HEK293 (cell line): ENCODE measurements at regions not wholly inside any gene's neighbourhood (a gene's known extent, or its start where the extent isn't known, plus 50 kb on each side); places are given as distances from the start of the nearest gene placed in this dataset.

Source experiments
- CTCF ChIA-PET: fragments of 350-600 bp; formaldehyde crosslinking; extraction: SDS; loops from one replicate; lab custom pipeline; 2021; ENCODE audit warnings: antibody characterized with exemption; lab: Yijun Ruan, JAX
- POLR2A ChIA-PET: fragments of 300-600 bp; formaldehyde crosslinking; extraction: SDS; loops from one replicate; lab custom pipeline; 2020; ENCODE audit warnings: antibody characterized with exemption, inconsistent platforms; lab: Yijun Ruan, JAX
- H3K27ac ChIP-seq: fragments of 200-500 bp; sonication (Bioruptor generic); 2 replicates; pipeline ENCODE4 v1.5.1; 2014; ENCODE audit warnings: low read depth, low read length, control low read depth, inconsistent platforms; ENCODE audit errors: extremely low read depth
- H3K36me3 ChIP-seq, 2 experiments: fragments of 200-500 bp in 1 of 2; sonication (Bioruptor generic) in 1 of 2; 1 replicate in 1 of 2; 2 replicates in 1 of 2; pipeline ENCODE4 v1.5.1; 2014 to 2017; ENCODE audit warnings: inconsistent platforms in 2 of 2, low read length in 2 of 2; ENCODE audit not compliant: control insufficient read depth in 2 of 2, insufficient read depth in 1 of 2
- H3K4me1 ChIP-seq: fragments of 200-500 bp; sonication (Bioruptor generic); 2 replicates; pipeline ENCODE4 v1.5.1; 2014; ENCODE audit warnings: mild to moderate bottlenecking, low read length, inconsistent platforms; ENCODE audit not compliant: control insufficient read depth, insufficient read depth
- H3K4me3 ChIP-seq: 2 replicates; pipeline ENCODE4 v1.5.1; 2011; ENCODE audit warnings: low read depth, mild to moderate bottlenecking, control low read depth, low read length, moderate library complexity
- H3K9me3 ChIP-seq: fragments of 200-500 bp; sonication (Bioruptor generic); 2 replicates; pipeline ENCODE4 v1.5.1; 2014; ENCODE audit warnings: low read depth, low read length, inconsistent platforms; ENCODE audit not compliant: control insufficient read depth, insufficient read depth
- GLI2 ChIP-seq: fragments of 450-650 bp; formaldehyde crosslinking; IDR thresholded peaks from 2 replicates; pipeline ENCODE4; 2017; ENCODE audit warnings: missing biosample characterization, missing genetic modification characterization, low read depth, borderline replicate concordance
- HOXA7 ChIP-seq: sonication (generic); formaldehyde crosslinking; IDR thresholded peaks from 2 replicates; pipeline ENCODE4 v1.8.1; 2022; ENCODE audit warnings: missing genetic modification reagents, borderline replicate concordance
- KLF10 ChIP-seq: fragments of 450-650 bp; IDR thresholded peaks from 2 replicates; pipeline ENCODE4 v1.5.1; 2018; ENCODE audit warnings: missing biosample characterization, mild to moderate bottlenecking, missing genetic modification characterization
- MZF1 ChIP-seq: fragments of 450-650 bp; formaldehyde crosslinking; IDR thresholded peaks from 2 replicates; pipeline ENCODE4 v1.5.1; 2017; ENCODE audit warnings: missing biosample characterization, missing genetic modification characterization, borderline replicate concordance
- SCRT1 ChIP-seq: fragments of 450-650 bp; formaldehyde crosslinking; IDR thresholded peaks from 2 replicates; pipeline ENCODE4 v1.5.1; 2016; ENCODE audit warnings: missing biosample characterization, missing genetic modification characterization, borderline replicate concordance
- YY1 ChIP-seq: fragments of 450-650 bp; formaldehyde crosslinking; IDR thresholded peaks from 2 replicates; pipeline ENCODE4 v1.5.1; 2018; ENCODE audit warnings: missing biosample characterization, missing genetic modification characterization
- ZNF140 ChIP-seq: fragments of 450-650 bp; formaldehyde crosslinking; IDR thresholded peaks from 2 replicates; pipeline ENCODE4 v1.5.1; 2016; ENCODE audit warnings: missing biosample characterization, missing genetic modification characterization
- ZNF157 ChIP-seq: fragments of 450-650 bp; formaldehyde crosslinking; IDR thresholded peaks from 2 replicates; pipeline ENCODE4 v1.5.1; 2016; ENCODE audit warnings: missing biosample characterization, missing genetic modification characterization
- ZNF174 ChIP-seq: fragments of 450-650 bp; formaldehyde crosslinking; IDR thresholded peaks from 2 replicates; pipeline ENCODE4 v1.5.0; 2017; ENCODE audit warnings: missing biosample characterization, mild to moderate bottlenecking, missing genetic modification characterization
- ZNF19 ChIP-seq: fragments of 450-650 bp; formaldehyde crosslinking; IDR thresholded peaks from 2 replicates; pipeline ENCODE4; 2016; ENCODE audit warnings: missing biosample characterization, missing genetic modification characterization, low read depth
- ZNF2 ChIP-seq: fragments of 450-650 bp; formaldehyde crosslinking; IDR thresholded peaks from 2 replicates; pipeline ENCODE4 v1.5.1; 2016; ENCODE audit warnings: missing biosample characterization, missing genetic modification characterization
- ZNF223 ChIP-seq: fragments of 450-650 bp; formaldehyde crosslinking; IDR thresholded peaks from 2 replicates; pipeline ENCODE4 v1.5.1; 2016; ENCODE audit warnings: missing biosample characterization, missing genetic modification characterization
- ZNF266 ChIP-seq: fragments of 450-650 bp; formaldehyde crosslinking; IDR thresholded peaks from 2 replicates; pipeline ENCODE4 v1.5.1; 2016; ENCODE audit warnings: missing biosample characterization, missing genetic modification characterization, low read depth
- ZNF292 ChIP-seq: fragments of 450-650 bp; formaldehyde crosslinking; IDR thresholded peaks from 2 replicates; pipeline ENCODE4 v1.5.1; 2016; ENCODE audit warnings: low read depth, missing biosample characterization, missing genetic modification characterization, borderline replicate concordance
- ZNF302 ChIP-seq: fragments of 450-650 bp; formaldehyde crosslinking; IDR thresholded peaks from 2 replicates; pipeline ENCODE4 v1.5.1; 2016; ENCODE audit warnings: missing biosample characterization, missing genetic modification characterization, low read depth
- ZNF341 ChIP-seq: fragments of 450-650 bp; formaldehyde crosslinking; IDR thresholded peaks from 2 replicates; pipeline ENCODE4; 2016; ENCODE audit warnings: low read depth, missing biosample characterization, missing genetic modification characterization
- ZNF350 ChIP-seq: fragments of 450-650 bp; formaldehyde crosslinking; IDR thresholded peaks from 2 replicates; pipeline ENCODE4 v1.5.0; 2017; ENCODE audit warnings: missing biosample characterization, mild to moderate bottlenecking, missing genetic modification characterization
- ZNF510 ChIP-seq: fragments of 450-650 bp; formaldehyde crosslinking; IDR thresholded peaks from 2 replicates; pipeline ENCODE4 v1.5.1; 2018; ENCODE audit warnings: mild to moderate bottlenecking, missing genetic modification characterization, missing biosample characterization; ENCODE audit not compliant: insufficient replicate concordance
- ZNF571 ChIP-seq: fragments of 450-650 bp; formaldehyde crosslinking; IDR thresholded peaks from 2 replicates; pipeline ENCODE4 v1.5.0; 2017; ENCODE audit warnings: missing biosample characterization, missing genetic modification characterization
- ZNF747 ChIP-seq: fragments of 450-650 bp; formaldehyde crosslinking; IDR thresholded peaks from 2 replicates; pipeline ENCODE4 v1.5.1; 2016; ENCODE audit warnings: missing biosample characterization, missing genetic modification characterization
- ZNF777 ChIP-seq: fragments of 450-650 bp; formaldehyde crosslinking; IDR thresholded peaks from 2 replicates; pipeline ENCODE4 v1.5.1; 2017; ENCODE audit warnings: missing biosample characterization, missing genetic modification characterization, borderline replicate concordance
- ZSCAN23 ChIP-seq: fragments of 450-650 bp; formaldehyde crosslinking; IDR thresholded peaks from 2 replicates; pipeline ENCODE4 v1.5.1; 2016; ENCODE audit warnings: missing biosample characterization, missing genetic modification characterization
- ZXDB ChIP-seq: fragments of 450-650 bp; formaldehyde crosslinking; IDR thresholded peaks from 2 replicates; pipeline ENCODE4 v1.5.1; 2016; ENCODE audit warnings: missing biosample characterization, missing genetic modification characterization
- TF ChIP-seq, protein P1 (sequence below): fragments of 450-650 bp; formaldehyde crosslinking; IDR thresholded peaks from 2 replicates; pipeline ENCODE4 v1.5.0; 2017; ENCODE audit warnings: missing biosample characterization, missing genetic modification characterization, borderline replicate concordance
- TF ChIP-seq, protein P2 (sequence below): fragments of 450-650 bp; IDR thresholded peaks from 2 replicates; pipeline ENCODE4 v1.5.1; 2018; ENCODE audit warnings: missing biosample characterization, mild to moderate bottlenecking, missing genetic modification characterization
- TF ChIP-seq, protein P3 (sequence below): fragments of 450-650 bp; formaldehyde crosslinking; conservative IDR thresholded peaks from 2 replicates; pipeline ENCODE4 v1.5.1; 2016; ENCODE audit warnings: low read depth, missing biosample characterization, missing genetic modification characterization
- TF ChIP-seq, protein P4 (sequence below): fragments of 450-650 bp; formaldehyde crosslinking; IDR thresholded peaks from 2 replicates; pipeline ENCODE4 v1.5.1; 2016; ENCODE audit warnings: missing biosample characterization, missing genetic modification characterization

DNA sequence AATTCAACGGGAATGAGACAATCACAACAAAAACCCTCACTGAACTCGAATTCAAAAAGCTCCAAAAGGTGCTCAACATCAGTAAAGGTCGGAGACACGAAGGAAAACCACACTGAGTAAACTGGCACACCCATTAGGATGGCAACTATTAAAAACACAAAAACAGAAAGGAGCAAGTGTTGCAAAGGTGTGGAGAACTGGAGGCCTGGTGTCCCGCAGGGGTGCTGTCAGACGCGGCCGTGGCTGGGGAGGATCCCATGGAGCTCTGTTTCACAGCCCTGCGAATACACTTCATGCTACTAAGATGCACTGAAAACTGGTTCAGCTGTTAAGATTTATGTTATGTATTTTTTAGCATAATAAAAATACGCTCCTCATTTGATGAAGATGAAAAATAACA lies 730.6 kb downstream of the GALR1 start:
- POLR2A ChIA-PET, result no interaction called here

DNA sequence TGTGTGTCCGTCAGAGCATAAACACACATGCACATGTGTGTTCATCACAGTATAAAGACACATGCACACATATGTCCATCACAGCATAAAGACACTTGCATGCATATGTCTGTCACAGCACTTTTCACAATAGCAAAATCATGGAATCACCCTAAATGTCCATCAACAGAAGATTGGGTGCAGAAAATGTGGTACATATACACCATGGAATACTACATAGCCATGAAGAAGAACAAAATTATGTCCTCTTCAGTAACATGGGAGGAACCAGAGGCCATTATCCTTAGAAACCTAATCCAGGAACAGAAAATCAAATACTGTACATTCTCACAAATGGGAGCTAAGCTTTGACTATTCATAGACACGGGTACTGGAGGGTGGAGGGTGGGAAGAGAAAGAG lies 732.2 kb downstream of the GALR1 start:
- POLR2A ChIA-PET, result no interaction called here
- no peak overlapping the region for H3K27ac ChIP-seq
- no peaks in the 10 kb centered on the region for H3K9me3 ChIP-seq
- CTCF ChIA-PET, result interaction anchor here (0.6 kb wide), 1 partner anchor 809 kb away, joined by 3 read pairs; no protein-coding TSS in a partner anchor
- no peak overlapping the region for H3K4me3 ChIP-seq
- TF ChIP-seq HOXA7 (CRISPR knock-in tag), result no peak
- no peak for TF ChIP-seq MZF1 (tag by site-specific recombination)
- no peak for TF ChIP-seq ZNF157
- no peak for TF ChIP-seq ZNF266 (tag by site-specific recombination)
- no peak for TF ChIP-seq SCRT1 (tag by site-specific recombination)
- no peak for TF ChIP-seq YY1 (tag by site-specific recombination)
- TF ChIP-seq, protein P1, sequence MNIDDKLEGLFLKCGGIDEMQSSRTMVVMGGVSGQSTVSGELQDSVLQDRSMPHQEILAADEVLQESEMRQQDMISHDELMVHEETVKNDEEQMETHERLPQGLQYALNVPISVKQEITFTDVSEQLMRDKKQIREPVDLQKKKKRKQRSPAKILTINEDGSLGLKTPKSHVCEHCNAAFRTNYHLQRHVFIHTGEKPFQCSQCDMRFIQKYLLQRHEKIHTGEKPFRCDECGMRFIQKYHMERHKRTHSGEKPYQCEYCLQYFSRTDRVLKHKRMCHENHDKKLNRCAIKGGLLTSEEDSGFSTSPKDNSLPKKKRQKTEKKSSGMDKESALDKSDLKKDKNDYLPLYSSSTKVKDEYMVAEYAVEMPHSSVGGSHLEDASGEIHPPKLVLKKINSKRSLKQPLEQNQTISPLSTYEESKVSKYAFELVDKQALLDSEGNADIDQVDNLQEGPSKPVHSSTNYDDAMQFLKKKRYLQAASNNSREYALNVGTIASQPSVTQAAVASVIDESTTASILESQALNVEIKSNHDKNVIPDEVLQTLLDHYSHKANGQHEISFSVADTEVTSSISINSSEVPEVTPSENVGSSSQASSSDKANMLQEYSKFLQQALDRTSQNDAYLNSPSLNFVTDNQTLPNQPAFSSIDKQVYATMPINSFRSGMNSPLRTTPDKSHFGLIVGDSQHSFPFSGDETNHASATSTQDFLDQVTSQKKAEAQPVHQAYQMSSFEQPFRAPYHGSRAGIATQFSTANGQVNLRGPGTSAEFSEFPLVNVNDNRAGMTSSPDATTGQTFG (tag by site-specific recombination), result no peak
- no peak for TF ChIP-seq ZNF350 (tag by site-specific recombination)
- TF ChIP-seq, protein P2, sequence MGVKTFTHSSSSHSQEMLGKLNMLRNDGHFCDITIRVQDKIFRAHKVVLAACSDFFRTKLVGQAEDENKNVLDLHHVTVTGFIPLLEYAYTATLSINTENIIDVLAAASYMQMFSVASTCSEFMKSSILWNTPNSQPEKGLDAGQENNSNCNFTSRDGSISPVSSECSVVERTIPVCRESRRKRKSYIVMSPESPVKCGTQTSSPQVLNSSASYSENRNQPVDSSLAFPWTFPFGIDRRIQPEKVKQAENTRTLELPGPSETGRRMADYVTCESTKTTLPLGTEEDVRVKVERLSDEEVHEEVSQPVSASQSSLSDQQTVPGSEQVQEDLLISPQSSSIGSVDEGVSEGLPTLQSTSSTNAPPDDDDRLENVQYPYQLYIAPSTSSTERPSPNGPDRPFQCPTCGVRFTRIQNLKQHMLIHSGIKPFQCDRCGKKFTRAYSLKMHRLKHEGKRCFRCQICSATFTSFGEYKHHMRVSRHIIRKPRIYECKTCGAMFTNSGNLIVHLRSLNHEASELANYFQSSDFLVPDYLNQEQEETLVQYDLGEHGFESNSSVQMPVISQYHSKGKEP, result no peak
- H3K36me3 ChIP-seq, result no peaks in the 10 kb centered on the region
- H3K4me1 ChIP-seq, result no peaks in the 10 kb centered on the region

More for the DNA sequence above, 730.6 kb downstream of the GALR1 start:
- CTCF ChIA-PET, result no interaction called here
- TF ChIP-seq GLI2 (tag by site-specific recombination) (no peak), ZNF140 (tag by site-specific recombination) (no peak), ZNF747 (tag by site-specific recombination) (no peak), ZNF341 (tag by site-specific recombination) (no peak), ZNF174 (tag by site-specific recombination) (no peak), ZNF510 (tag by site-specific recombination) (no peak), KLF10 (tag by site-specific recombination) (no peak), YY1 (tag by site-specific recombination) (no peak), ZNF19 (tag by site-specific recombination) (no peak), ZNF571 (tag by site-specific recombination) (no peak), ZNF777 (tag by site-specific recombination) (no peak), ZXDB (tag by site-specific recombination) (no peak), ZNF2 (tag by site-specific recombination) (no peak), ZSCAN23 (tag by site-specific recombination) (no peak), ZNF292 (tag by site-specific recombination) (no peak), ZNF302 (no peak), ZNF223 (tag by site-specific recombination) (no peak)
- TF ChIP-seq, protein P3, sequence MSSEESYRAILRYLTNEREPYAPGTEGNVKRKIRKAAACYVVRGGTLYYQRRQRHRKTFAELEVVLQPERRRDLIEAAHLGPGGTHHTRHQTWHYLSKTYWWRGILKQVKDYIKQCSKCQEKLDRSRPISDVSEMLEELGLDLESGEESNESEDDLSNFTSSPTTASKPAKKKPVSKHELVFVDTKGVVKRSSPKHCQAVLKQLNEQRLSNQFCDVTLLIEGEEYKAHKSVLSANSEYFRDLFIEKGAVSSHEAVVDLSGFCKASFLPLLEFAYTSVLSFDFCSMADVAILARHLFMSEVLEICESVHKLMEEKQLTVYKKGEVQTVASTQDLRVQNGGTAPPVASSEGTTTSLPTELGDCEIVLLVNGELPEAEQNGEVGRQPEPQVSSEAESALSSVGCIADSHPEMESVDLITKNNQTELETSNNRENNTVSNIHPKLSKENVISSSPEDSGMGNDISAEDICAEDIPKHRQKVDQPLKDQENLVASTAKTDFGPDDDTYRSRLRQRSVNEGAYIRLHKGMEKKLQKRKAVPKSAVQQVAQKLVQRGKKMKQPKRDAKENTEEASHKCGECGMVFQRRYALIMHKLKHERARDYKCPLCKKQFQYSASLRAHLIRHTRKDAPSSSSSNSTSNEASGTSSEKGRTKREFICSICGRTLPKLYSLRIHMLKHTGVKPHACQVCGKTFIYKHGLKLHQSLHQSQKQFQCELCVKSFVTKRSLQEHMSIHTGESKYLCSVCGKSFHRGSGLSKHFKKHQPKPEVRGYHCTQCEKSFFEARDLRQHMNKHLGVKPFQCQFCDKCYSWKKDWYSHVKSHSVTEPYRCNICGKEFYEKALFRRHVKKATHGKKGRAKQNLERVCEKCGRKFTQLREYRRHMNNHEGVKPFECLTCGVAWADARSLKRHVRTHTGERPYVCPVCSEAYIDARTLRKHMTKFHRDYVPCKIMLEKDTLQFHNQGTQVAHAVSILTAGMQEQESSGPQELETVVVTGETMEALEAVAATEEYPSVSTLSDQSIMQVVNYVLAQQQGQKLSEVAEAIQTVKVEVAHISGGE (tag by site-specific recombination), result no peak
- TF ChIP-seq, protein P4, sequence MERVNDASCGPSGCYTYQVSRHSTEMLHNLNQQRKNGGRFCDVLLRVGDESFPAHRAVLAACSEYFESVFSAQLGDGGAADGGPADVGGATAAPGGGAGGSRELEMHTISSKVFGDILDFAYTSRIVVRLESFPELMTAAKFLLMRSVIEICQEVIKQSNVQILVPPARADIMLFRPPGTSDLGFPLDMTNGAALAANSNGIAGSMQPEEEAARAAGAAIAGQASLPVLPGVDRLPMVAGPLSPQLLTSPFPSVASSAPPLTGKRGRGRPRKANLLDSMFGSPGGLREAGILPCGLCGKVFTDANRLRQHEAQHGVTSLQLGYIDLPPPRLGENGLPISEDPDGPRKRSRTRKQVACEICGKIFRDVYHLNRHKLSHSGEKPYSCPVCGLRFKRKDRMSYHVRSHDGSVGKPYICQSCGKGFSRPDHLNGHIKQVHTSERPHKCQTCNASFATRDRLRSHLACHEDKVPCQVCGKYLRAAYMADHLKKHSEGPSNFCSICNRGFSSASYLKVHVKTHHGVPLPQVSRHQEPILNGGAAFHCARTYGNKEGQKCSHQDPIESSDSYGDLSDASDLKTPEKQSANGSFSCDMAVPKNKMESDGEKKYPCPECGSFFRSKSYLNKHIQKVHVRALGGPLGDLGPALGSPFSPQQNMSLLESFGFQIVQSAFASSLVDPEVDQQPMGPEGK (tag by site-specific recombination), result no peak
- TF ChIP-seq, protein P1 (tag by site-specific recombination), result no peak
- Histone ChIP-seq H3K9me3 (no peaks in the 10 kb centered on the region), H3K4me3 (no peak overlapping the region), H3K4me1 (no peaks in the 10 kb centered on the region), H3K36me3 (no peaks in the 10 kb centered on the region), H3K27ac (no peak overlapping the region)
